VCaP (cell line): ENCODE measurements at regions not wholly inside any gene's neighbourhood (a gene's known extent, or its start where the extent isn't known, plus 50 kb on each side); places are given as distances from the start of the nearest gene placed in this dataset.

Experiments used
- H3K27ac ChIP-seq: fragments of 450-650 bp; 2 replicates; pipeline ENCODE4 v1.5.1; 2017
- CTCF ChIP-seq: fragments of 450-650 bp; conservative IDR thresholded peaks from 2 replicates; pipeline ENCODE4 v1.5.1; 2017; ENCODE audit warnings: mild to moderate bottlenecking, moderate library complexity

GRCh38 chr13:56902276-56902675, 238.4 kb upstream of the PRR20A start:
- TF ChIP-seq CTCF = no peak

GRCh38 chr13:56903710-56904282, 236.9 kb upstream of the PRR20A start:
- no peak for TF ChIP-seq CTCF
- no peak overlapping the region for H3K27ac ChIP-seq

More at GRCh38 chr13:56902276-56902675, 238.4 kb upstream of the PRR20A start:
- H3K27ac ChIP-seq = no peak overlapping the region

- no peak overlapping the region for H3K27ac ChIP-seq
- TF ChIP-seq CTCF = no peak
Measured at GRCh38 chr13:56906909-56907308, 233.8 kb upstream of the PRR20A start.

- TF ChIP-seq CTCF = no peak
- H3K27ac ChIP-seq = no peak overlapping the region
Measured at GRCh38 chr13:56907766-56908165, 233.0 kb upstream of the PRR20A start.

- no peak for TF ChIP-seq CTCF
- H3K27ac ChIP-seq = no peak overlapping the region
Measured at GRCh38 chr13:56909896-56910600, 230.7 kb upstream of the PRR20A start.

- no peak for TF ChIP-seq CTCF
- no peak overlapping the region for H3K27ac ChIP-seq
Measured at GRCh38 chr13:56917966-56918365, 222.8 kb upstream of the PRR20A start.

GRCh38 chr13:56923626-56924140, 217.0 kb upstream of the PRR20A start:
- no peak overlapping the region for H3K27ac ChIP-seq
- no peak for TF ChIP-seq CTCF
